HepG2 (cell line): ENCODE measurements at regions not wholly inside any gene's neighbourhood (a gene's known extent, or its start where the extent isn't known, plus 50 kb on each side); places are given as distances from the start of the nearest gene placed in this dataset.

Experiments
- ATAC-seq: fragments of 200-7000 bp; cut with Tn5 transposase; 3 replicates; pipeline ENCODE4 v1.9.1; 2020; ENCODE audit warnings: mild to moderate bottlenecking, moderate library complexity
- BruUV-seq: library from RNA; stranded (reverse); fragments of 400-500 nt; replicated peaks from 2 replicates; lab custom pipeline; 2021; lab: Mats Ljungman, UMichigan
- CTCF ChIA-PET: fragments of 300-600 bp; formaldehyde crosslinking; extraction: SDS; loops from one replicate; lab custom pipeline; 2021; ENCODE audit warnings: low total read pairs, inconsistent platforms, low intra/inter-chr PET ratio; lab: Yijun Ruan, JAX
- POLR2A ChIA-PET: fragments of 350-600 bp; sonication (Branson Sonifier 250); formaldehyde crosslinking; loops from one replicate; lab custom pipeline; 2020; ENCODE audit warnings: antibody characterized with exemption, inconsistent platforms; lab: Yijun Ruan, JAX
- DNase-seq: peaks from one replicate; pipeline ENCODE4 v3.0.0-alpha.2; 2015; ENCODE audit warnings: low spot score
- FAIRE-seq: peaks from 3 replicates; lab custom pipeline; 2011; peaks lifted over from hg19 to GRCh38; lab: Jason Lieb, UNC
- H2AFZ ChIP-seq: one replicate; pipeline ENCODE4 v1.6.1; 2011; ENCODE audit warnings: low read length, inconsistent platforms
- H3K27ac ChIP-seq: fragments of 300-600 bp; 3 replicates; pipeline ENCODE4 v1.8.0; 2011; ENCODE audit warnings: mixed run types, mild to moderate bottlenecking, mixed read lengths, low read length, inconsistent platforms; ENCODE audit not compliant: insufficient read depth; ENCODE audit errors: extremely low read length
- H3K27me3 ChIP-seq, 2 experiments: fragments of 200-600 bp in 1 of 2; 2 replicates in 1 of 2; 3 replicates in 1 of 2; pipeline versions ENCODE4 v1.6.0 to v1.8.0; 2011; ENCODE audit warnings: low read length in 2 of 2, mild to moderate bottlenecking in 2 of 2, moderate library complexity in 2 of 2, inconsistent platforms in 1 of 2; ENCODE audit not compliant: insufficient read depth in 2 of 2, control insufficient read depth in 1 of 2
- H3K36me3 ChIP-seq, 2 experiments: fragments of 200-600 bp in 1 of 2; replicated peaks in 1 of 2; 2 replicates in 1 of 2; 3 replicates in 1 of 2; pipeline versions ENCODE4 v1.5.1 to v1.8.0; 2011; ENCODE audit warnings: low read length in 2 of 2, inconsistent platforms in 1 of 2; ENCODE audit not compliant: insufficient read depth in 2 of 2, control insufficient read depth in 1 of 2
- H3K4me1 ChIP-seq: 2 replicates; pipeline ENCODE4 v1.5.1; 2012; ENCODE audit warnings: low read length, inconsistent platforms; ENCODE audit not compliant: insufficient read depth
- H3K4me2 ChIP-seq: 2 replicates; pipeline ENCODE4 v1.6.0; 2011; ENCODE audit warnings: low read depth, low read length, inconsistent platforms
- H3K4me3 ChIP-seq, 3 experiments: fragments of 200-600 bp in 1 of 3; sonication (generic), shearing (Covaris generic) in 1 of 3; replicated peaks in 1 of 3; 2 replicates each; pipeline ENCODE4 v1.5.1; 2011 to 2016; ENCODE audit warnings: low read length in 3 of 3, inconsistent platforms in 2 of 3, low read depth in 2 of 3, mild to moderate bottlenecking in 2 of 3, control low read depth in 1 of 3, mixed read lengths in 1 of 3; ENCODE audit not compliant: insufficient read depth in 1 of 3
- H3K79me2 ChIP-seq: one replicate; pipeline ENCODE4 v1.6.1; 2011; ENCODE audit warnings: low read length, inconsistent platforms; ENCODE audit not compliant: insufficient read depth
- H3K9ac ChIP-seq: 2 replicates; pipeline ENCODE4 v1.6.0; 2011; ENCODE audit warnings: mild to moderate bottlenecking, low read depth, low read length, inconsistent platforms; ENCODE audit not compliant: insufficient read depth
- H3K9me3 ChIP-seq: 2 replicates; pipeline ENCODE4 v1.5.1; 2012; ENCODE audit warnings: mild to moderate bottlenecking, low read length
- H4K20me1 ChIP-seq: 2 replicates; pipeline ENCODE4 v1.6.0; 2011; ENCODE audit warnings: inconsistent platforms, mild to moderate bottlenecking, low read length, moderate library complexity; ENCODE audit not compliant: insufficient read depth
- EHMT2 ChIP-seq: fragments of 200-600 bp; sonication (generic); IDR thresholded peaks from 2 replicates; pipeline ENCODE4 v1.7.0; 2017; ENCODE audit warnings: antibody characterized with exemption, low read depth, low read length, borderline replicate concordance
- ETV5 ChIP-seq: IDR thresholded peaks from 2 replicates; pipeline ENCODE4 v1.6.1; 2018; ENCODE audit warnings: missing biosample characterization, missing genetic modification reagents, inconsistent platforms, borderline replicate concordance
- HNRNPUL1 ChIP-seq: fragments of 200-400 bp; formaldehyde crosslinking; IDR thresholded peaks from 2 replicates; pipeline ENCODE4 v1.6.1; 2017; ENCODE audit warnings: low read depth, mild to moderate bottlenecking, low read length, moderate library complexity
- MIER3 ChIP-seq: IDR thresholded peaks from 2 replicates; pipeline ENCODE4 v1.6.1; 2016; ENCODE audit warnings: missing compliant biosample characterization, borderline replicate concordance
- NCOA5 ChIP-seq: sonication (generic); formaldehyde crosslinking; IDR thresholded peaks from 2 replicates; pipeline ENCODE4 v1.4.0; 2020; ENCODE audit warnings: missing genetic modification reagents
- PATZ1 ChIP-seq: sonication (generic); formaldehyde crosslinking; IDR thresholded peaks from 2 replicates; pipeline ENCODE4 v1.4.0; 2020; ENCODE audit warnings: missing genetic modification reagents
- PCBP2 ChIP-seq: fragments of 200-400 bp; formaldehyde crosslinking; optimal IDR thresholded peaks from 2 replicates; pipeline ENCODE3; 2018; ENCODE audit warnings: low read length, low read depth; ENCODE audit not compliant: poor library complexity, severe bottlenecking
- THYN1 ChIP-seq: sonication (generic); formaldehyde crosslinking; IDR thresholded peaks from 2 replicates; pipeline ENCODE4 v1.8.1; 2023; ENCODE audit warnings: low read depth, mild to moderate bottlenecking, moderate library complexity, missing genetic modification reagents, borderline replicate concordance
- ZBTB44 ChIP-seq: sonication (generic); formaldehyde crosslinking; IDR thresholded peaks from 2 replicates; pipeline ENCODE4 v1.4.0; 2020; ENCODE audit warnings: missing genetic modification reagents
- ZNF282 ChIP-seq: fragments of 450-650 bp; IDR thresholded peaks from 2 replicates; pipeline ENCODE4 v1.6.1; 2018; ENCODE audit not compliant: partially characterized antibody
- ZNF333 ChIP-seq: sonication (generic); formaldehyde crosslinking; IDR thresholded peaks from 2 replicates; pipeline ENCODE4 v1.4.0; 2020; ENCODE audit warnings: mild to moderate bottlenecking, missing genetic modification reagents, borderline replicate concordance
- WGBS: methylation state at CpG from one replicate; pipeline ENCODE4 v1.1.6; 2017; ENCODE audit warnings: low lambda C conversion rate; 5-methylcytosine and 5-hydroxymethylcytosine counted together
- in situ Hi-C: cut with HindIII; loops from 2 replicates; pipeline ENCODE4 v1.10.0; 2017; ENCODE audit warnings: low pct_unique_long_range_greater_than_20kb; ENCODE audit not compliant: extremely low pct_ligation_motif_present
- intact Hi-C: fragments of 100-400 bp; cut with micrococcal nuclease; formaldehyde crosslinking; loops from one replicate; pipeline ENCODE4 v1.10.0; 2022; ENCODE audit not compliant: unreplicated experiment

- ChIA-PET CTCF (no interaction called here), POLR2A (no interaction called here)
- no peak for ATAC-seq
- Histone ChIP-seq H3K9ac (no peak overlapping the region), H3K4me2 (no peak overlapping the region), H2AFZ (no peak overlapping the region), H3K27me3 (peaks cover 7 to 82% of the 10 kb centered on the region in 2 experiments; a peak in 4 of 5 replicates), H3K36me3 (no peaks in the 10 kb centered on the region), H4K20me1 (no peaks in the 10 kb centered on the region), H3K79me2 (no peaks in the 10 kb centered on the region), H3K4me1 (no peaks in the 10 kb centered on the region), H3K9me3 (no peaks in the 10 kb centered on the region), H3K4me3 (no peak overlapping the region), H3K27ac (no peak overlapping the region)
- no peak for TF ChIP-seq THYN1
- no peak for TF ChIP-seq ZNF333 (CRISPR knock-in tag)
- TF ChIP-seq EHMT2 = no peak
- no peak for TF ChIP-seq ZNF282
- no peak for TF ChIP-seq HNRNPUL1
- no peak for TF ChIP-seq MIER3
- TF ChIP-seq ZBTB44 (CRISPR knock-in tag) = no peak
- no peak for TF ChIP-seq ETV5 (CRISPR knock-in tag)
- TF ChIP-seq PATZ1 (CRISPR knock-in tag) = no peak
- TF ChIP-seq NCOA5 = no peak
- TF ChIP-seq PCBP2 = no peak
- in situ Hi-C loops = no loop called here
- no TSS peak for BruUV-seq
- DNase-seq = no peak
- no peak for FAIRE-seq
- intact Hi-C loops = no loop called here
- 0% methylated on average over 2 of the region's 2 CpGs for WGBS
Observed at GRCh38 chr10:78367751-78368150, 334.1 kb downstream of the RPS24 start.
